HUES6 (cell line): ENCODE measurements at regions not wholly inside any gene's neighbourhood (a gene's known extent, or its start where the extent isn't known, plus 50 kb on each side); places are given as distances from the start of the nearest gene placed in this dataset.

ENCODE experiments used
- H3K27ac ChIP-seq: 2 replicates; pipeline ENCODE4 v1.7.0; 2013; ENCODE audit warnings: low read depth, mild to moderate bottlenecking, low read length, inconsistent platforms
- H3K27me3 ChIP-seq: 2 replicates; pipeline ENCODE4 v1.6.1; 2013; ENCODE audit warnings: low read length; ENCODE audit not compliant: control insufficient read depth, insufficient read depth
- H3K36me3 ChIP-seq: 2 replicates; pipeline ENCODE4 v1.6.1; 2013; ENCODE audit warnings: low read length; ENCODE audit not compliant: control insufficient read depth, insufficient read depth
- H3K4me1 ChIP-seq: 2 replicates; pipeline ENCODE4 v1.6.1; 2013; ENCODE audit warnings: low read length; ENCODE audit not compliant: control insufficient read depth, insufficient read depth
- H3K4me3 ChIP-seq: 2 replicates; pipeline ENCODE4 v1.5.1; 2013; ENCODE audit warnings: low read depth, low read length
- H3K9ac ChIP-seq: one replicate; pipeline ENCODE4 v1.6.1; 2013; ENCODE audit warnings: mild to moderate bottlenecking, low read length
- H3K9me3 ChIP-seq: 2 replicates; pipeline ENCODE4 v1.6.1; 2013; ENCODE audit warnings: low read depth, low read length; ENCODE audit not compliant: control insufficient read depth, insufficient read depth

- H3K27me3 ChIP-seq = no peaks in the 10 kb centered on the region
- H3K9ac ChIP-seq = no peak overlapping the region
- H3K4me1 ChIP-seq = no peaks in the 10 kb centered on the region
Measured at GRCh38 chr14:49196327-49196726, 389.9 kb downstream of the RPS29 start.

GRCh38 chr14:49194067-49194466 is 392.1 kb downstream of the RPS29 start:
- Histone ChIP-seq H3K27ac (no peak overlapping the region), H3K4me3 (no peak overlapping the region), H3K9ac (no peak overlapping the region), H3K27me3 (no peaks in the 10 kb centered on the region), H3K4me1 (no peaks in the 10 kb centered on the region), H3K9me3 (no peaks in the 10 kb centered on the region), H3K36me3 (no peaks in the 10 kb centered on the region)

More at GRCh38 chr14:49196327-49196726, 389.9 kb downstream of the RPS29 start:
- no peaks in the 10 kb centered on the region for H3K9me3 ChIP-seq
- H3K4me3 ChIP-seq = no peak overlapping the region
- no peak overlapping the region for H3K27ac ChIP-seq
- H3K36me3 ChIP-seq = no peaks in the 10 kb centered on the region

- Histone ChIP-seq H3K27me3 (no peaks in the 10 kb centered on the region), H3K9ac (no peak overlapping the region), H3K9me3 (no peaks in the 10 kb centered on the region), H3K36me3 (no peaks in the 10 kb centered on the region), H3K27ac (no peak overlapping the region), H3K4me3 (no peak overlapping the region), H3K4me1 (no peaks in the 10 kb centered on the region)
Measured at GRCh38 chr14:49193332-49194065, 392.7 kb downstream of the RPS29 start.

GRCh38 chr14:49191380-49191779 is 394.8 kb downstream of the RPS29 start:
- Histone ChIP-seq H3K9me3 (no peaks in the 10 kb centered on the region), H3K4me3 (no peak overlapping the region), H3K9ac (no peak overlapping the region), H3K27me3 (no peaks in the 10 kb centered on the region), H3K4me1 (no peaks in the 10 kb centered on the region), H3K27ac (no peak overlapping the region), H3K36me3 (no peaks in the 10 kb centered on the region)

- Histone ChIP-seq H3K9me3 (no peaks in the 10 kb centered on the region), H3K9ac (no peak overlapping the region), H3K36me3 (no peaks in the 10 kb centered on the region), H3K4me1 (no peaks in the 10 kb centered on the region), H3K27me3 (no peaks in the 10 kb centered on the region), H3K27ac (no peak overlapping the region), H3K4me3 (no peak overlapping the region)
Measured at GRCh38 chr14:49189375-49189774, 396.8 kb downstream of the RPS29 start.

- no peaks in the 10 kb centered on the region for H3K4me1 ChIP-seq
- no peak overlapping the region for H3K4me3 ChIP-seq
- no peaks in the 10 kb centered on the region for H3K36me3 ChIP-seq
- H3K9ac ChIP-seq = no peak overlapping the region
- H3K27me3 ChIP-seq = no peaks in the 10 kb centered on the region
- no peak overlapping the region for H3K27ac ChIP-seq
- no peaks in the 10 kb centered on the region for H3K9me3 ChIP-seq
Measured at GRCh38 chr14:49187799-49188198, 398.4 kb downstream of the RPS29 start.

- Histone ChIP-seq H3K4me1 (no peaks in the 10 kb centered on the region), H3K9ac (no peak overlapping the region)
Measured at GRCh38 chr14:49173765-49174373, 412.3 kb downstream of the RPS29 start.

GRCh38 chr14:49164074-49164473 is 422.1 kb downstream of the RPS29 start:
- H3K9ac ChIP-seq = no peak overlapping the region
- H3K36me3 ChIP-seq = no peaks in the 10 kb centered on the region
- H3K4me1 ChIP-seq = no peaks in the 10 kb centered on the region
- H3K4me3 ChIP-seq = no peak overlapping the region
- H3K27me3 ChIP-seq = no peaks in the 10 kb centered on the region
- no peaks in the 10 kb centered on the region for H3K9me3 ChIP-seq
- no peak overlapping the region for H3K27ac ChIP-seq

More at GRCh38 chr14:49173765-49174373, 412.3 kb downstream of the RPS29 start:
- Histone ChIP-seq H3K36me3 (no peaks in the 10 kb centered on the region), H3K4me3 (no peak overlapping the region), H3K27ac (no peak overlapping the region), H3K9me3 (no peaks in the 10 kb centered on the region), H3K27me3 (no peaks in the 10 kb centered on the region)

GRCh38 chr14:49160983-49161382 is 425.2 kb downstream of the RPS29 start:
- no peaks in the 10 kb centered on the region for H3K36me3 ChIP-seq

GRCh38 chr14:49159081-49159480 is 427.1 kb downstream of the RPS29 start:
- Histone ChIP-seq H3K9me3 (no peaks in the 10 kb centered on the region), H3K27me3 (no peaks in the 10 kb centered on the region), H3K36me3 (no peaks in the 10 kb centered on the region), H3K9ac (no peak overlapping the region), H3K4me1 (no peaks in the 10 kb centered on the region), H3K4me3 (no peak overlapping the region), H3K27ac (no peak overlapping the region)

More at GRCh38 chr14:49160983-49161382, 425.2 kb downstream of the RPS29 start:
- no peaks in the 10 kb centered on the region for H3K4me1 ChIP-seq
- no peak overlapping the region for H3K4me3 ChIP-seq
- H3K9ac ChIP-seq = no peak overlapping the region
- H3K9me3 ChIP-seq = no peaks in the 10 kb centered on the region
- no peaks in the 10 kb centered on the region for H3K27me3 ChIP-seq
- H3K27ac ChIP-seq = no peak overlapping the region

- H3K27ac ChIP-seq = no peak overlapping the region
- no peak overlapping the region for H3K4me3 ChIP-seq
- no peaks in the 10 kb centered on the region for H3K27me3 ChIP-seq
- H3K9ac ChIP-seq = no peak overlapping the region
- H3K9me3 ChIP-seq = no peaks in the 10 kb centered on the region
- H3K4me1 ChIP-seq = no peaks in the 10 kb centered on the region
- H3K36me3 ChIP-seq = no peaks in the 10 kb centered on the region
Measured at GRCh38 chr14:49139593-49139992, 446.6 kb downstream of the RPS29 start.
